ENCODE measurements at regions not wholly inside any gene's neighbourhood (a gene's known extent, or its start where the extent isn't known, plus 50 kb on each side); places are given as distances from the start of the nearest gene placed in this dataset.

GRCh38 chr2:71919708-71920107 lies 228.0 kb downstream of the CYP26B1 start:
- DNase-seq: no peak

- no peak for DNase-seq
Measured at GRCh38 chr2:71910277-71910676, 237.4 kb downstream of the CYP26B1 start.

- no peak for DNase-seq
Measured at GRCh38 chr2:71908798-71909197, 238.9 kb downstream of the CYP26B1 start.

- DNase-seq: no peak
Measured at GRCh38 chr2:71907503-71907902, 240.2 kb downstream of the CYP26B1 start.

GRCh38 chr2:71906357-71906973 lies 241.2 kb downstream of the CYP26B1 start:
- DNase-seq: no peak

GRCh38 chr2:71905205-71905604 lies 242.5 kb downstream of the CYP26B1 start:
- DNase-seq: no peak

GRCh38 chr2:71903841-71904240 lies 243.8 kb downstream of the CYP26B1 start:
- DNase-seq: no peak

GRCh38 chr2:71901466-71901865 lies 246.2 kb downstream of the CYP26B1 start:
- DNase-seq: no peak

- DNase-seq: no peak
Measured at GRCh38 chr2:71898851-71899681, 248.6 kb downstream of the CYP26B1 start.

GRCh38 chr2:71898375-71898774 lies 249.3 kb downstream of the CYP26B1 start:
- no peak for DNase-seq

- DNase-seq: no peak
Measured at GRCh38 chr2:71897836-71898235, 249.8 kb downstream of the CYP26B1 start.

- DNase-seq: no peak
Measured at GRCh38 chr2:71897137-71897480, 250.6 kb downstream of the CYP26B1 start.

- no peak for DNase-seq
Measured at GRCh38 chr2:71896385-71897136, 251.1 kb downstream of the CYP26B1 start.

GRCh38 chr2:71895320-71896161 lies 252.1 kb downstream of the CYP26B1 start:
- no peak for DNase-seq

GRCh38 chr2:71894261-71894660 lies 253.4 kb downstream of the CYP26B1 start:
- no peak for DNase-seq

GRCh38 chr2:71893646-71894045 lies 254.0 kb downstream of the CYP26B1 start:
- no peak for DNase-seq

GRCh38 chr2:71892896-71893295 lies 254.8 kb downstream of the CYP26B1 start:
- DNase-seq: no peak

- no peak for DNase-seq
Measured at GRCh38 chr2:71892423-71892730, 255.3 kb downstream of the CYP26B1 start.

GRCh38 chr2:71891719-71892422 lies 255.8 kb downstream of the CYP26B1 start:
- DNase-seq: no peak

GRCh38 chr2:71891155-71891554 lies 256.5 kb downstream of the CYP26B1 start:
- no peak for DNase-seq

GRCh38 chr2:71889759-71890684 lies 257.6 kb downstream of the CYP26B1 start:
- no peak for DNase-seq
